NCI-H2029 treated with DMSO at 0.1 percent for 48 hours (cell line): ENCODE measurements at regions not wholly inside any gene's neighbourhood (a gene's known extent, or its start where the extent isn't known, plus 50 kb on each side); places are given as distances from the start of the nearest gene placed in this dataset.

ENCODE experiments used
- DNase-seq: peaks from one replicate; lab custom pipeline; 2025; lab: John Stamatoyannopoulos, UW

- no peak for DNase-seq
Measured at GRCh38 chr5:103638979-103639378, 76.4 kb upstream of the NUDT12 start.

- DNase-seq = no peak
Measured at GRCh38 chr5:103624675-103625074, 62.1 kb upstream of the NUDT12 start.

- no peak for DNase-seq
Measured at GRCh38 chr5:103624035-103624480, 61.5 kb upstream of the NUDT12 start.

DNA sequence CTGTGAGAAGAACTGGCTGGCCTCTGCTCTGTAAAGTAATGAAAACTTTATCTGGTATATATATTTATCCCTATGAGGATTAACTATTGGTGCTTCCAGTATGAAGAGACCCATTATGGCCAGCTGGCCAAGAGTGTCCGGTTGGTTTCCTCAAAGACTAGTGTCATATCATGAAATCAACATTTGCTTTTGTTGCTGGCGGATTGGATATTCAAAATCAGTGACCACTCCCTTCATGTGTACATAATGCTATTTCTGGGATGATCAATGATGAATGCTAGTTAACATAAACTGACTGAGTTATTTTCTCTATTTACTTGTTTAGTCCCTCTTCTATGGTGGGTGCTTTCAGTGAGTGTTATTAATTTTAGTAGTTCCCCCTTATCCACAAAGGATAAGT, 60.8 kb upstream of the NUDT12 start:
- DNase-seq = no peak

- DNase-seq = no peak
Measured at GRCh38 chr5:103621548-103621930, 59.0 kb upstream of the NUDT12 start.

GRCh38 chr5:103620851-103621547, 58.4 kb upstream of the NUDT12 start:
- no peak for DNase-seq

- DNase-seq = no peak
Measured at GRCh38 chr5:103617913-103618312, 55.3 kb upstream of the NUDT12 start.

- peak; percentile 39 for DNase-seq
Measured at GRCh38 chr5:103617090-103617489, 54.5 kb upstream of the NUDT12 start.

DNA sequence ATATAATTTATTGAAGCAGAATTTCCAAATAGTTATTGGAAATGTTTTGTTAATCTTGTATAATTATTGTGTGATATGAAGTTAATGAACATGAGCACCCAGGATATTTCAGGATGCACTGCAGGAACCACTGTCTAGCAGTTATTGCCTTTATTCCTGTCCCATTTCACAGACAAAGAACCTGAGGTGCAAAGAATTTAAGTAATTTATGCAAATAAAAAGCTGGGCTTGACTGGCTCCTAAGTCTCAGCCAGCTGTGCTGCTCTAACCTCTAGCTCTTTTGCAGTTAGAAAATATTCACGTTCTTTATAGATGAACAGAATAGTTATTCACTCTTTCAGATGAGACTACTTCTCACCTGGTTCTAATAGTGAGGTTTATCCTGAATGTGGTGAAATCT, 50.0 kb upstream of the NUDT12 start:
- DNase-seq = no peak
